SIG-M5 (cell line): ENCODE measurements at regions not wholly inside any gene's neighbourhood (a gene's known extent, or its start where the extent isn't known, plus 50 kb on each side); places are given as distances from the start of the nearest gene placed in this dataset.

Source experiments
- DNase-seq: peaks from one replicate; lab custom pipeline; 2025; lab: John Stamatoyannopoulos, UW

GRCh38 chr14:54312166-54312801, 84.5 kb upstream of the CDKN3 start:
- no peak for DNase-seq

- DNase-seq, result no peak
Observed at GRCh38 chr14:54314365-54315104, 82.3 kb upstream of the CDKN3 start.

- DNase-seq, result no peak
Observed at GRCh38 chr14:54316652-54317051, 80.2 kb upstream of the CDKN3 start.

GRCh38 chr14:54317391-54317790, 79.4 kb upstream of the CDKN3 start:
- DNase-seq, result no peak

GRCh38 chr14:54322246-54322645, 74.6 kb upstream of the CDKN3 start:
- no peak for DNase-seq

- DNase-seq, result no peak
Observed at GRCh38 chr14:54322701-54323337, 74.0 kb upstream of the CDKN3 start.

GRCh38 chr14:54325766-54326165, 71.0 kb upstream of the CDKN3 start:
- DNase-seq, result no peak

GRCh38 chr14:54329082-54329695, 67.6 kb upstream of the CDKN3 start:
- no peak for DNase-seq

- no peak for DNase-seq
Observed at GRCh38 chr14:54330876-54331275, 65.9 kb upstream of the CDKN3 start.

- no peak for DNase-seq
Observed at GRCh38 chr14:54331516-54331915, 65.3 kb upstream of the CDKN3 start.

- no peak for DNase-seq
Observed at GRCh38 chr14:54332490-54332889, 64.3 kb upstream of the CDKN3 start.

GRCh38 chr14:54333511-54333910, 63.3 kb upstream of the CDKN3 start:
- no peak for DNase-seq

GRCh38 chr14:54335569-54336155, 61.1 kb upstream of the CDKN3 start:
- no peak for DNase-seq

- DNase-seq, result no peak
Observed at GRCh38 chr14:54337314-54337713, 59.5 kb upstream of the CDKN3 start.

GRCh38 chr14:54338696-54339317, 58.0 kb upstream of the CDKN3 start:
- DNase-seq, result no peak

- no peak for DNase-seq
Observed at GRCh38 chr14:54339771-54340170, 57.0 kb upstream of the CDKN3 start.

- DNase-seq, result no peak
Observed at GRCh38 chr14:54342806-54343205, 54.0 kb upstream of the CDKN3 start.

- no peak for DNase-seq
Observed at GRCh38 chr14:54343272-54344121, 53.3 kb upstream of the CDKN3 start.

- no peak for DNase-seq
Observed at GRCh38 chr14:54344445-54344844, 52.4 kb upstream of the CDKN3 start.

GRCh38 chr14:54346257-54346656, 50.5 kb upstream of the CDKN3 start:
- DNase-seq, result no peak
